HUES48 (cell line): ENCODE measurements at regions not wholly inside any gene's neighbourhood (a gene's known extent, or its start where the extent isn't known, plus 50 kb on each side); places are given as distances from the start of the nearest gene placed in this dataset.
A peak's percentile ranks its signal among the peaks of the same experiment; 100 is the strongest.

Experiments
- H3K27ac ChIP-seq: one replicate; pipeline ENCODE4 v1.7.0; 2013; ENCODE audit warnings: low read depth, low read length, inconsistent platforms
- H3K27me3 ChIP-seq: 2 replicates; pipeline ENCODE4 v1.6.1; 2013; ENCODE audit warnings: mild to moderate bottlenecking, low read length; ENCODE audit not compliant: control insufficient read depth, insufficient read depth
- H3K36me3 ChIP-seq: 2 replicates; pipeline ENCODE4 v1.6.1; 2013; ENCODE audit warnings: low read length; ENCODE audit not compliant: control insufficient read depth, insufficient read depth
- H3K4me1 ChIP-seq: 2 replicates; pipeline ENCODE4 v1.6.1; 2013; ENCODE audit warnings: mild to moderate bottlenecking, low read length; ENCODE audit not compliant: control insufficient read depth, insufficient read depth
- H3K4me3 ChIP-seq: 2 replicates; pipeline ENCODE4 v1.5.1; 2013; ENCODE audit warnings: mild to moderate bottlenecking, low read depth, low read length
- H3K9ac ChIP-seq: 2 replicates; pipeline ENCODE4 v1.6.1; 2013; ENCODE audit warnings: mild to moderate bottlenecking, low read depth, low read length, moderate library complexity
- H3K9me3 ChIP-seq: 2 replicates; pipeline ENCODE4 v1.6.1; 2013; ENCODE audit warnings: low read length; ENCODE audit not compliant: control insufficient read depth, insufficient read depth

GRCh38 chr19:46911456-46911855 is 50.7 kb downstream of the ARHGAP35 start:
- no peak overlapping the region for H3K4me3 ChIP-seq
- peaks cover 17% of the 10 kb centered on the region for H3K4me1 ChIP-seq
- no peak overlapping the region for H3K27ac ChIP-seq
- no peaks in the 10 kb centered on the region for H3K27me3 ChIP-seq
- no peak overlapping the region for H3K9ac ChIP-seq
- H3K36me3 ChIP-seq: no peaks in the 10 kb centered on the region
- H3K9me3 ChIP-seq: no peaks in the 10 kb centered on the region

GRCh38 chr19:46913198-46913851 is 52.5 kb downstream of the ARHGAP35 start:
- Histone ChIP-seq H3K9ac (no peak overlapping the region), H3K9me3 (no peaks in the 10 kb centered on the region), H3K36me3 (peaks cover 1% of the 10 kb centered on the region; the same call in 1 of the 2 replicates), H3K27ac (no peak overlapping the region), H3K4me1 (peaks cover 13% of the 10 kb centered on the region), H3K4me3 (no peak overlapping the region), H3K27me3 (no peaks in the 10 kb centered on the region)

DNA sequence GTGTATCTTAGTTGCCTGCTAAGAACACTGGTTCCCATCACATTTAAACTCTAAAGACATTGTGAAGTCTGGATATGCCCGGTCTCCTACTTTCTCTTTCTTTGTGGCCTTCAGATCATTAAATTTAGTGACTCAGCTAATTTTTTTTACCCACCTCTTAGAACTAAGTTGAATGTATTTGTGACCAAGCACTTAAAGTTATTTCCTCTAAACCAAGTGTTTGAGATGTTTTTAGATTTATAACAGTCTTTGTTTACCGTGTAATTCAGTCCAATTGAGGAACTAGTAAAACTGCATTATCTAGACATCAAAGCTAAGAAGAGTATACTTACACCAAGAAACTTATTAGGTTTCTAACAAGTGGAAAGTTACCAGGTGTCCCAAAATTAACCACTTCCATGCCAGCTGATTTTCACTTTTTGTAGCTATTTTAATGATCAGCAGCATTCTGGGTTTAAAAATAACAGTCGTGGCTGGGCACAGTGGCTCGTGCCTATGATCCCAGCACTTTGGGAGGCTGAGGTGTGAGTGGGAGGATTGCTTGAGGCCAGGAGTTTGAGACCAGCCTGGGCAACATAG is 53.1 kb downstream of the ARHGAP35 start:
- Histone ChIP-seq H3K4me1 (peaks cover 13% of the 10 kb centered on the region), H3K27ac (no peak overlapping the region)

DNA sequence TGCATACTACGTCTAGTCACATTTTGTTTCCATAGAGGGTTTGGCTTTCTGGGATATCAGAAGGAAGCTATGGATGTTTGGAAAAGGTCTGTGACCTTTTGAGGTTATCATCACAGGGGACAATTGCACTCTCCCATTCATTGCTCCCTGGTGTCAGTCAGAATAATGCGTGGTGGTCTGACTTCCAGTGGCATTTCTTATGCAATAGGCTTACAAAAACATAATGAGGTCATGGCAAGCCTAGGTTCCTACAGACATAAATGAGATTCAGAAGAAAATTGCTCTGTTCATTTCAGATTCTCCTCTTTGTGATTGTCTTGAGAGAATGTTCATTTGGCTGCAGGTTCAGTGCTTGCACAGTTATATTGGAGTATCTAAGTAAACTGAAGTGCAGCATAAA is 54.6 kb downstream of the ARHGAP35 start:
- H3K36me3 ChIP-seq: peaks cover 22% of the 10 kb centered on the region
- peaks cover 13% of the 10 kb centered on the region for H3K4me1 ChIP-seq
- H3K9ac ChIP-seq: no peak overlapping the region
- no peak overlapping the region for H3K4me3 ChIP-seq
- peak overlapping the region; percentile 14 for H3K27ac ChIP-seq
- H3K27me3 ChIP-seq: no peaks in the 10 kb centered on the region
- no peaks in the 10 kb centered on the region for H3K9me3 ChIP-seq

More for the DNA sequence above, 53.1 kb downstream of the ARHGAP35 start:
- peaks cover 7% of the 10 kb centered on the region for H3K36me3 ChIP-seq
- H3K9ac ChIP-seq: no peak overlapping the region
- H3K9me3 ChIP-seq: no peaks in the 10 kb centered on the region
- H3K27me3 ChIP-seq: no peaks in the 10 kb centered on the region
- no peak overlapping the region for H3K4me3 ChIP-seq

DNA sequence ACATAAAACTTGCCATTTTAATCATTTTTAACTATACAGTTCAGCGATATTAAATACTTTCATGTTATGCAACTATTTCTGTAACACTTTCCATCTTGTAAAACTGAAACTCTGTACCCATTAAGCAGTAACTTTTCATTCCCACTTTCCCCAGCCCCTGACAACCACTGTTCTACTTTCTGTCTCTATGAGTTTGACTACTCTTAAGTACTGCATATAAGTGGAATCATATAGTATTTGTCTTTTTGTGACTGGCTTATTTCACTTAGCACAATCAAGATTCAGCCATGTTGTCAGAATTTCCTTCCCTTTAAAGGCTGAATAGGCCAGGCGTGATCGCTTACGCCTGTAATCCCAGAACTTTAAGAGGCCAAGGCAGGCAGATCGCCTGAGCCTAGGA is 56.2 kb downstream of the ARHGAP35 start:
- Histone ChIP-seq H3K4me1 (peaks cover 13% of the 10 kb centered on the region), H3K4me3 (no peak overlapping the region), H3K27ac (no peak overlapping the region), H3K36me3 (peaks cover 38% of the 10 kb centered on the region), H3K27me3 (no peaks in the 10 kb centered on the region), H3K9ac (no peak overlapping the region), H3K9me3 (no peaks in the 10 kb centered on the region)

GRCh38 chr19:46919324-46919723 is 58.5 kb downstream of the ARHGAP35 start:
- H3K9me3 ChIP-seq: no peaks in the 10 kb centered on the region
- no peak overlapping the region for H3K4me3 ChIP-seq
- H3K27ac ChIP-seq: no peak overlapping the region
- H3K27me3 ChIP-seq: no peaks in the 10 kb centered on the region
- H3K9ac ChIP-seq: no peak overlapping the region
- peaks cover 47% of the 10 kb centered on the region for H3K36me3 ChIP-seq
- peaks cover 6% of the 10 kb centered on the region; the same call in 1 of the 2 replicates for H3K4me1 ChIP-seq

DNA sequence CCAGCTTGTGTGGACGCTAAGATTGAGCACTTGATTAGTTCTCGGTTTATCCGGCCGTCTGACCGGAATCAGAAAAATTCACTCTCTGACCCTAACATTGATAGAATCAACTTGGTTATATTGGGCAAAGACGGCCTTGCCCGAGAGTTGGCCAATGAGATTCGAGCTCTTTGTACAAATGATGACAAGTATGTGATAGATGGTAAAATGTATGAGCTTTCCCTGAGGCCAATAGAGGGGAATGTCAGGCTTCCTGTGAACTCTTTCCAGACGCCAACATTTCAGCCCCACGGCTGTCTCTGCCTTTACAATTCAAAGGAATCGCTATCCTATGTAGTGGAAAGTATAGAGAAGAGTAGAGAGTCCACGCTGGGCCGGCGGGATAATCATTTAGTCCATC is 59.6 kb downstream of the ARHGAP35 start:
- Histone ChIP-seq H3K4me1 (peaks cover 10% of the 10 kb centered on the region), H3K27ac (no peak overlapping the region), H3K27me3 (no peaks in the 10 kb centered on the region), H3K9me3 (no peaks in the 10 kb centered on the region), H3K36me3 (peaks cover 52% of the 10 kb centered on the region), H3K9ac (no peak overlapping the region), H3K4me3 (no peak overlapping the region)

DNA sequence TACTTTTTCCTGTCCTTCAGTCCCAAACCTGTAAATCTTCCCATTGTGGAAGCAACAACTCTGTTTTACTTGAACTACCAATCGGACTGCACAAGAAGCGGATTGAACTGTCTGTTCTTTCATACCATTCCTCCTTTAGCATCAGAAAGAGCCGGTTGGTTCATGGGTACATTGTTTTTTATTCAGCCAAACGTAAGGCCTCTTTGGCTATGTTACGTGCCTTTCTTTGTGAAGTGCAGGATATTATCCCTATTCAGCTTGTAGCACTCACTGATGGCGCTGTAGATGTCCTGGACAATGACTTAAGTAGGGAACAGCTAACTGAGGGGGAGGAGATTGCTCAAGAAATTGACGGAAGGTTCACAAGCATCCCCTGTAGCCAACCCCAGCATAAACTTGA is 60.3 kb downstream of the ARHGAP35 start:
- peaks cover 52% of the 10 kb centered on the region for H3K36me3 ChIP-seq
- H3K27ac ChIP-seq: no peak overlapping the region
- H3K4me3 ChIP-seq: no peak overlapping the region
- no peaks in the 10 kb centered on the region for H3K9me3 ChIP-seq
- H3K9ac ChIP-seq: no peak overlapping the region
- no peaks in the 10 kb centered on the region for H3K27me3 ChIP-seq
- H3K4me1 ChIP-seq: peaks cover 14% of the 10 kb centered on the region

DNA sequence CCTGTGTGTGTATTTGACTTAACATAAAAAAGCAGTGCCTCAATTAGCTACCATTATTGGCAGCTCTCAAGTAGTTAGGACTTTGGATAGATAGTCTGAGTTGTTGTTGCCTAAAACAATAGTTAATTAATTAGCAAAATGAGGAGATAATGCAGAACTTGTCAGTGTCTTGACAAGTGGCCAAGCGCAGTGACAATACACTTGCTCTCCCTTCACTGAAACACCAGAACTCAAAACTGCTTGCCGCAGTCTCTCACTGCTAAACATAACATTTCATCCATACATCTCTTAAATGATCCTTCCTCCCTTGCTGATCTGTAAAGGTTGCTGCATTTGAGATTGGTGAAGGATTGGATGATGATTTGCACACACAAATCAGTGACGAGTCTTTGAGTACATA is 61.7 kb downstream of the ARHGAP35 start:
- Histone ChIP-seq H3K4me1 (peaks cover 25% of the 10 kb centered on the region), H3K9ac (no peak overlapping the region), H3K36me3 (peaks cover 52% of the 10 kb centered on the region), H3K9me3 (no peaks in the 10 kb centered on the region), H3K27me3 (no peaks in the 10 kb centered on the region), H3K27ac (no peak overlapping the region), H3K4me3 (no peak overlapping the region)

- Histone ChIP-seq H3K9ac (no peak overlapping the region; the same call in 1 of the 2 replicates), H3K36me3 (peaks cover 34% of the 10 kb centered on the region), H3K27ac (peak overlapping the region; percentile 12), H3K9me3 (no peaks in the 10 kb centered on the region), H3K4me3 (no peak overlapping the region), H3K27me3 (no peaks in the 10 kb centered on the region), H3K4me1 (peaks cover 25% of the 10 kb centered on the region)
Observed at GRCh38 chr19:46924874-46925547, 64.2 kb downstream of the ARHGAP35 start.

DNA sequence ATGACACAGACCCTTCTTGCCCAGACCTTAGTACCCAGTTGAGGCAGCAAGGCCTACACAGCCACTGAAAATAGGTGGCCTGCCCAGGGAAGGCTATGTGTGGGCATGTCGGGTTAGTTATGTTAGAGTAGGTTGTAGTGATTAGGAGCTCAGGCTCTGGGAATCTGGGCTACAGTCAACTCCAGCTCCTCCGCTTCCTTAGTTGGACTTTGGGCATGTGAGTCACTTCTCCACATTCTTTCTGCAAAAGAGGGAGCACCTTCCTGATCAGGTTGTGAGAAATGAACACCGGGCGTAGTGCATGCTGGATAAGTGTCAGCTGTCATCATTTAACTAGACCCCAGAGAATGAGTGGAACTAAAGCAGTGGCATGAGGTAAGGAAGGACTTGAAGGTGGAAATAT is 64.8 kb downstream of the ARHGAP35 start:
- peak overlapping the region; percentile 12 for H3K27ac ChIP-seq
- peaks cover 29% of the 10 kb centered on the region for H3K36me3 ChIP-seq
- H3K4me3 ChIP-seq: no peak overlapping the region
- H3K9me3 ChIP-seq: no peaks in the 10 kb centered on the region
- H3K4me1 ChIP-seq: peaks cover 25% of the 10 kb centered on the region
- no peaks in the 10 kb centered on the region for H3K27me3 ChIP-seq
- H3K9ac ChIP-seq: no peak overlapping the region
